IMR-90 (cell line): ENCODE measurements at regions not wholly inside any gene's neighbourhood (a gene's known extent, or its start where the extent isn't known, plus 50 kb on each side); places are given as distances from the start of the nearest gene placed in this dataset.

Experiments used
- ATAC-seq: fragments of 200-7000 bp; cut with Tn5 transposase; 2 replicates; pipeline ENCODE4 v1.9.1; 2020; ENCODE audit warnings: low read depth, mild to moderate bottlenecking, moderate library complexity
- BruUV-seq: library from RNA; stranded (reverse); fragments of 400-500 nt; replicated peaks from 2 replicates; lab custom pipeline; 2021; lab: Mats Ljungman, UMichigan
- CTCF ChIA-PET: fragments of 300-600 bp; formaldehyde crosslinking; extraction: SDS; loops from one replicate; lab custom pipeline; 2021; ENCODE audit warnings: antibody characterized with exemption; lab: Yijun Ruan, JAX
- POLR2A ChIA-PET: fragments of 300-600 bp; sonication (Branson Sonifier 250); formaldehyde crosslinking; loops from one replicate; lab custom pipeline; 2022; ENCODE audit warnings: antibody characterized with exemption; ENCODE audit not compliant: unreplicated experiment; lab: Charles Lee
- DNase-seq: peaks from one replicate; pipeline ENCODE4 v3.0.0; 2013
- H2AFZ ChIP-seq: replicated peaks from 2 replicates; pipeline ENCODE3; 2013; ENCODE audit warnings: low read length, mild to moderate bottlenecking; ENCODE audit not compliant: poor library complexity
- H2AK5ac ChIP-seq: 2 replicates; pipeline ENCODE4 v1.6.1; 2013; ENCODE audit warnings: low read depth, low read length, inconsistent platforms
- H2AK9ac ChIP-seq: replicated peaks from 2 replicates; pipeline ENCODE3; 2013; ENCODE audit warnings: mild to moderate bottlenecking, low read depth, low read length, moderate library complexity; ENCODE audit not compliant: poor library complexity
- H2BK120ac ChIP-seq: 2 replicates; pipeline ENCODE4 v1.6.1; 2013; ENCODE audit warnings: low read depth, low read length, inconsistent platforms
- H2BK15ac ChIP-seq: 3 replicates; pipeline ENCODE4 v1.6.1; 2013; ENCODE audit warnings: low read depth, low read length, inconsistent platforms
- H2BK20ac ChIP-seq: 2 replicates; pipeline ENCODE4 v1.6.1; 2013; ENCODE audit warnings: low read depth, mild to moderate bottlenecking, inconsistent platforms, low read length, moderate library complexity
- H2BK5ac ChIP-seq: 2 replicates; pipeline ENCODE4 v1.6.1; 2013; ENCODE audit warnings: mild to moderate bottlenecking, low read depth, low read length, inconsistent platforms; ENCODE audit not compliant: poor library complexity, severe bottlenecking
- H3K14ac ChIP-seq: replicated peaks from 2 replicates; pipeline ENCODE4 v1.6.1; 2013; ENCODE audit warnings: low read depth, low read length, inconsistent platforms
- H3K18ac ChIP-seq: 2 replicates; pipeline ENCODE4 v1.6.1; 2013; ENCODE audit warnings: low read depth, low read length, control low read depth
- H3K23ac ChIP-seq: 2 replicates; pipeline ENCODE4 v1.6.1; 2013; ENCODE audit warnings: low read depth, low read length, inconsistent platforms
- H3K27ac ChIP-seq: 2 replicates; pipeline ENCODE4 v1.5.1; 2013; ENCODE audit warnings: mild to moderate bottlenecking, control low read depth, low read length; ENCODE audit not compliant: insufficient read depth
- H3K27me3 ChIP-seq: 2 replicates; pipeline ENCODE4 v1.6.1; 2013; ENCODE audit warnings: low read length; ENCODE audit not compliant: control insufficient read depth, insufficient read depth
- H3K36me3 ChIP-seq: 2 replicates; pipeline ENCODE4 v1.6.1; 2013; ENCODE audit warnings: low read length, mixed read lengths; ENCODE audit not compliant: control insufficient read depth, insufficient read depth
- H3K4ac ChIP-seq: 2 replicates; pipeline ENCODE4 v1.6.1; 2013; ENCODE audit warnings: low read depth, low read length, inconsistent platforms
- H3K4me1 ChIP-seq: 2 replicates; pipeline ENCODE4 v1.6.1; 2013; ENCODE audit warnings: low read length, mixed read lengths; ENCODE audit not compliant: control insufficient read depth, insufficient read depth
- H3K4me2 ChIP-seq: 2 replicates; pipeline ENCODE4 v1.6.1; 2013; ENCODE audit warnings: low read depth, mild to moderate bottlenecking, control low read depth, low read length, moderate library complexity
- H3K4me3 ChIP-seq: 2 replicates; pipeline ENCODE4 v1.5.1; 2013; ENCODE audit warnings: low read depth, mild to moderate bottlenecking, control low read depth, low read length, moderate library complexity; ENCODE audit not compliant: insufficient read depth
- H3K56ac ChIP-seq: 2 replicates; pipeline ENCODE4 v1.6.1; 2013; ENCODE audit warnings: low read length, inconsistent platforms; ENCODE audit not compliant: insufficient read depth; ENCODE audit errors: extremely low read depth
- H3K79me1 ChIP-seq, 2 experiments: 2 replicates each; pipeline ENCODE4 v1.6.1; 2013; ENCODE audit warnings: low read length in 2 of 2, inconsistent platforms in 1 of 2, low read depth in 1 of 2
- H3K9ac ChIP-seq: 2 replicates; pipeline ENCODE4 v1.6.1; 2013; ENCODE audit warnings: low read depth, low read length, control low read depth
- H3K9me1 ChIP-seq: 2 replicates; pipeline ENCODE4 v1.6.1; 2013; ENCODE audit warnings: low read length, inconsistent platforms; ENCODE audit not compliant: insufficient read depth
- H3K9me3 ChIP-seq: 2 replicates; pipeline ENCODE4 v1.6.1; 2013; ENCODE audit warnings: low read length; ENCODE audit not compliant: control insufficient read depth, insufficient read depth
- H4K20me1 ChIP-seq: 2 replicates; pipeline ENCODE4 v1.6.1; 2013; ENCODE audit warnings: low read length, inconsistent platforms; ENCODE audit not compliant: insufficient read depth
- H4K5ac ChIP-seq: 2 replicates; pipeline ENCODE4 v1.6.1; 2013; ENCODE audit warnings: mild to moderate bottlenecking, low read depth, low read length, control low read depth
- H4K8ac ChIP-seq, 2 experiments: 2 replicates each; pipeline ENCODE4 v1.6.1; 2013; ENCODE audit warnings: low read depth in 2 of 2, low read length in 2 of 2, control low read depth in 1 of 2, inconsistent platforms in 1 of 2
- H4K91ac ChIP-seq: 2 replicates; pipeline ENCODE4 v1.6.1; 2013; ENCODE audit warnings: low read depth, low read length, inconsistent platforms; ENCODE audit not compliant: insufficient read depth
- BHLHE40 ChIP-seq: fragments of 150-350 bp; IDR thresholded peaks from 2 replicates; pipeline ENCODE4 v1.6.1; 2016; ENCODE audit warnings: mild to moderate bottlenecking, low read depth, low read length
- CEBPB ChIP-seq: IDR thresholded peaks from 2 replicates; pipeline ENCODE4 v1.6.1; 2012; ENCODE audit warnings: low read depth, low read length, improper control_type of control experiment
- CHD1 ChIP-seq: IDR thresholded peaks from 2 replicates; pipeline ENCODE4 v1.6.1; 2012; ENCODE audit warnings: low read depth, low read length, improper control_type of control experiment
- FOS ChIP-seq: fragments of 150-350 bp; IDR thresholded peaks from 2 replicates; pipeline ENCODE4 v1.6.1; 2016; ENCODE audit warnings: low read depth, low read length
- MAZ ChIP-seq: IDR thresholded peaks from 2 replicates; pipeline ENCODE4 v1.6.1; 2012; ENCODE audit warnings: low read depth, mild to moderate bottlenecking, low read length, improper control_type of control experiment, moderate library complexity, borderline replicate concordance
- MXI1 ChIP-seq: IDR thresholded peaks from 2 replicates; pipeline ENCODE4 v1.6.1; 2012; ENCODE audit warnings: low read depth, mild to moderate bottlenecking, low read length, moderate library complexity, borderline replicate concordance
- NFE2L2 ChIP-seq: fragments of 150-350 bp; IDR thresholded peaks from 2 replicates; pipeline ENCODE4 v1.6.1; 2016; ENCODE audit warnings: low read depth, mild to moderate bottlenecking, low read length
- RCOR1 ChIP-seq: IDR thresholded peaks from 2 replicates; pipeline ENCODE4 v1.6.1; 2012; ENCODE audit warnings: mild to moderate bottlenecking, low read length, improper control_type of control experiment; ENCODE audit not compliant: insufficient replicate concordance
- RFX5 ChIP-seq: IDR thresholded peaks from 2 replicates; pipeline ENCODE4 v1.8.0; 2012; ENCODE audit warnings: low read depth, mild to moderate bottlenecking, low read length, moderate library complexity
- SMC3 ChIP-seq: fragments of 150-350 bp; IDR thresholded peaks from 2 replicates; pipeline ENCODE4 v1.6.1; 2016; ENCODE audit warnings: low read depth, mild to moderate bottlenecking, antibody characterized with exemption, low read length, moderate library complexity
- WGBS, 2 experiments: methylation state at CpG; one replicate each; pipeline versions ENCODE4 v1.1.5 to v1.1.7; 2013; ENCODE audit warnings: missing lambda C conversion rate in 2 of 2; ENCODE audit not compliant: insufficient read length in 1 of 2; ENCODE audit errors: extremely low coverage in 2 of 2; 5-methylcytosine and 5-hydroxymethylcytosine counted together
- dilution Hi-C: fragments of 300-500 bp; cut with HindIII; formaldehyde crosslinking; loops from one replicate; pipeline ENCODE4 v1.14.3; 2018; ENCODE audit warnings: low sequenced_read_pairs; ENCODE audit not compliant: unreplicated experiment
- in situ Hi-C: fragments of 300-500 bp; cut with MboI; formaldehyde crosslinking; loops from 3 replicates; pipeline ENCODE4 v1.14.3; 2019; ENCODE audit warnings: low sequenced_read_pairs, inconsistent platforms, mixed read lengths
- intact Hi-C: fragments of 100-400 bp; cut with micrococcal nuclease; formaldehyde crosslinking; loops from 2 replicates; pipeline ENCODE4 v1.10.0; 2022
- TF ChIP-seq, protein P1 (sequence below): fragments of 150-350 bp; IDR thresholded peaks from 2 replicates; pipeline ENCODE4 v1.6.1; 2017; ENCODE audit warnings: mild to moderate bottlenecking, antibody characterized with exemption, low read length, low read depth
- TF ChIP-seq, protein P2 (sequence below): fragments of 150-350 bp; IDR thresholded peaks from 2 replicates; pipeline ENCODE4 v1.6.1; 2016; ENCODE audit warnings: low read depth, mild to moderate bottlenecking, low read length, moderate library complexity, borderline replicate concordance
- TF ChIP-seq, protein P3 (sequence below): conservative IDR thresholded peaks from 2 replicates; pipeline ENCODE4 v1.5.1; 2012; ENCODE audit warnings: mild to moderate bottlenecking, low read depth, low read length, improper control_type of control experiment

DNA sequence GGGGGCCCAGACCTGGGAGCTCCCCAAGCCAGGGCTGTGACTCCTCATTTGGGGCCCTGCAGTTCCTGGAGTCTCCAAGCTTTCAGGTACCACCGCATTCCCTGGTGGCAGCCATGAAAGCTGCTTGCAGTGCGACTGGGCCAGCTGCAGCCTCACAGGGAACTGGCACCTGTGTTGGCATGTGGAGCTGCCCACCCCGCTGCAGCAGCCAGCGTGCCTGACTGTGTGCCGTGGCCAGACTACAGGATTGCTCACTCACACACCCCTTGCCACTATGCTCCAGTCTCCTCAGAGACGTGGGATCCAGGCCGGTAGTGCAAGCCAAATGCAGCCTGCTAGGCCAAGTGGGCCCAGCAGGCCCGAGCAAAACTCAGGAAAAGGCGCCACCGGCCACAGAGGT is 450.7 kb downstream of the COL12A1 start:
- H2BK5ac ChIP-seq = no peak overlapping the region
- TF ChIP-seq, protein P1, sequence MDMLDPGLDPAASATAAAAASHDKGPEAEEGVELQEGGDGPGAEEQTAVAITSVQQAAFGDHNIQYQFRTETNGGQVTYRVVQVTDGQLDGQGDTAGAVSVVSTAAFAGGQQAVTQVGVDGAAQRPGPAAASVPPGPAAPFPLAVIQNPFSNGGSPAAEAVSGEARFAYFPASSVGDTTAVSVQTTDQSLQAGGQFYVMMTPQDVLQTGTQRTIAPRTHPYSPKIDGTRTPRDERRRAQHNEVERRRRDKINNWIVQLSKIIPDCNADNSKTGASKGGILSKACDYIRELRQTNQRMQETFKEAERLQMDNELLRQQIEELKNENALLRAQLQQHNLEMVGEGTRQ = no peak
- TF ChIP-seq MXI1 (no peak), CEBPB (no peak), SMC3 (no peak), MAZ (no peak), RFX5 (no peak), CHD1 (no peak), FOS (no peak), BHLHE40 (no peak), RCOR1 (no peak), NFE2L2 (no peak)
- TF ChIP-seq, protein P2, sequence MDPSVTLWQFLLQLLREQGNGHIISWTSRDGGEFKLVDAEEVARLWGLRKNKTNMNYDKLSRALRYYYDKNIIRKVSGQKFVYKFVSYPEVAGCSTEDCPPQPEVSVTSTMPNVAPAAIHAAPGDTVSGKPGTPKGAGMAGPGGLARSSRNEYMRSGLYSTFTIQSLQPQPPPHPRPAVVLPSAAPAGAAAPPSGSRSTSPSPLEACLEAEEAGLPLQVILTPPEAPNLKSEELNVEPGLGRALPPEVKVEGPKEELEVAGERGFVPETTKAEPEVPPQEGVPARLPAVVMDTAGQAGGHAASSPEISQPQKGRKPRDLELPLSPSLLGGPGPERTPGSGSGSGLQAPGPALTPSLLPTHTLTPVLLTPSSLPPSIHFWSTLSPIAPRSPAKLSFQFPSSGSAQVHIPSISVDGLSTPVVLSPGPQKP = no peak
- TF ChIP-seq, protein P3, sequence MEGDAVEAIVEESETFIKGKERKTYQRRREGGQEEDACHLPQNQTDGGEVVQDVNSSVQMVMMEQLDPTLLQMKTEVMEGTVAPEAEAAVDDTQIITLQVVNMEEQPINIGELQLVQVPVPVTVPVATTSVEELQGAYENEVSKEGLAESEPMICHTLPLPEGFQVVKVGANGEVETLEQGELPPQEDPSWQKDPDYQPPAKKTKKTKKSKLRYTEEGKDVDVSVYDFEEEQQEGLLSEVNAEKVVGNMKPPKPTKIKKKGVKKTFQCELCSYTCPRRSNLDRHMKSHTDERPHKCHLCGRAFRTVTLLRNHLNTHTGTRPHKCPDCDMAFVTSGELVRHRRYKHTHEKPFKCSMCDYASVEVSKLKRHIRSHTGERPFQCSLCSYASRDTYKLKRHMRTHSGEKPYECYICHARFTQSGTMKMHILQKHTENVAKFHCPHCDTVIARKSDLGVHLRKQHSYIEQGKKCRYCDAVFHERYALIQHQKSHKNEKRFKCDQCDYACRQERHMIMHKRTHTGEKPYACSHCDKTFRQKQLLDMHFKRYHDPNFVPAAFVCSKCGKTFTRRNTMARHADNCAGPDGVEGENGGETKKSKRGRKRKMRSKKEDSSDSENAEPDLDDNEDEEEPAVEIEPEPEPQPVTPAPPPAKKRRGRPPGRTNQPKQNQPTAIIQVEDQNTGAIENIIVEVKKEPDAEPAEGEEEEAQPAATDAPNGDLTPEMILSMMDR = no peak
- no peak overlapping the region for H3K27ac ChIP-seq
- H3K14ac ChIP-seq = no peak overlapping the region
- ChIA-PET CTCF (interaction anchor here (0.7 kb wide), 1 partner anchor 210 kb away, joined by 4 read pairs; no protein-coding TSS in a partner anchor), POLR2A (no interaction called here)
- H2AFZ ChIP-seq = no peak overlapping the region
- no peak overlapping the region for H2BK120ac ChIP-seq
- in situ Hi-C loops (no loop called here), intact Hi-C loops (no loop called here), dilution Hi-C loops (no loop called here)
- H2AK9ac ChIP-seq = no peak overlapping the region
- no peak overlapping the region for H3K4me2 ChIP-seq
- no peaks in the 10 kb centered on the region for H4K20me1 ChIP-seq
- ATAC-seq (no peak), DNase-seq (no peak)
- no peaks in the 10 kb centered on the region for H3K79me1 ChIP-seq
- H3K23ac ChIP-seq = no peak overlapping the region
- H3K56ac ChIP-seq = no peak overlapping the region
- BruUV-seq = no TSS peak
- no peak overlapping the region for H4K5ac ChIP-seq
- no peaks in the 10 kb centered on the region for H3K9me1 ChIP-seq
- H2BK20ac ChIP-seq = no peak overlapping the region
- no peaks in the 10 kb centered on the region for H3K27me3 ChIP-seq
- no peak overlapping the region for H4K91ac ChIP-seq
- H3K18ac ChIP-seq = no peak overlapping the region
- no peak overlapping the region for H2AK5ac ChIP-seq
- H3K36me3 ChIP-seq = no peaks in the 10 kb centered on the region
- no peak overlapping the region for H3K9ac ChIP-seq
- H3K4ac ChIP-seq = no peak overlapping the region
- H4K8ac ChIP-seq = no peak overlapping the region
- no peak overlapping the region for H3K4me3 ChIP-seq
- H3K9me3 ChIP-seq = no peaks in the 10 kb centered on the region
- 100% methylated on average over 2 of the region's 10 CpGs; no CpG with 5 or more reads in 1 of the 2 experiments for WGBS, 2 experiments
- no peaks in the 10 kb centered on the region for H3K4me1 ChIP-seq
- H2BK15ac ChIP-seq = no peak overlapping the region
